ENCODE measurements at regions not wholly inside any gene's neighbourhood (a gene's known extent, or its start where the extent isn't known, plus 50 kb on each side); places are given as distances from the start of the nearest gene placed in this dataset.
"Not testable (repeated sequence)": the region's sequence is repeated elsewhere in the genome, so short reads cannot be mapped to it uniquely, and the experiment has no call there.

DNA sequence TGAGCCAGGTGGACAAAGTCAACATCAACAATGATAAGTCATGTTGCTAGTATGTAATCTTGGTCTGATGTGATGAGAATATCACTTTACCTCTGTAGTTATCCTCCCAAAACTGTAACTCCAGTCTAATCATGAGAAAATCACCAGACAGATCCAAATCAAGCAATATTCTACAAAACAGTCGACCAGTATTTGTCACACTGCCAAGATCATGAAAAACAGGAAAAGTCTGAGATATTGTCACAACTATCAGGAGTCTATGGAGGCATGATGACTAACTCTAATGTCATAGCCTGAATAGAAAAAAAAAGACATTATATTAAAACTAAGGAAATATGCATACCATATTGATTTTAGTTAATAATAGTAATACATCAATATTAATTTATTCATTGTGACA, 1883.3 kb upstream of the CELF4 start:
- WGBS (ENCODE audit: insufficient coverage, low coverage, low lambda C conversion rate, missing lambda C conversion rate) = 38% methylated on average over 1 of the region's 1 CpG
- ATAC-seq (peak in 1 of 4 donors; percentile 30), DNase-seq (no peak)
- H3K27me3 ChIP-seq = no peaks in the 10 kb centered on the region
- peaks cover 0 to 7% (median 3%) of the 10 kb centered on the region in 4 donors for H3K4me1 ChIP-seq
- H3K9me3 ChIP-seq = no peaks in the 10 kb centered on the region
- no peaks in the 10 kb centered on the region for H3K36me3 ChIP-seq
- TF ChIP-seq, protein P1, sequence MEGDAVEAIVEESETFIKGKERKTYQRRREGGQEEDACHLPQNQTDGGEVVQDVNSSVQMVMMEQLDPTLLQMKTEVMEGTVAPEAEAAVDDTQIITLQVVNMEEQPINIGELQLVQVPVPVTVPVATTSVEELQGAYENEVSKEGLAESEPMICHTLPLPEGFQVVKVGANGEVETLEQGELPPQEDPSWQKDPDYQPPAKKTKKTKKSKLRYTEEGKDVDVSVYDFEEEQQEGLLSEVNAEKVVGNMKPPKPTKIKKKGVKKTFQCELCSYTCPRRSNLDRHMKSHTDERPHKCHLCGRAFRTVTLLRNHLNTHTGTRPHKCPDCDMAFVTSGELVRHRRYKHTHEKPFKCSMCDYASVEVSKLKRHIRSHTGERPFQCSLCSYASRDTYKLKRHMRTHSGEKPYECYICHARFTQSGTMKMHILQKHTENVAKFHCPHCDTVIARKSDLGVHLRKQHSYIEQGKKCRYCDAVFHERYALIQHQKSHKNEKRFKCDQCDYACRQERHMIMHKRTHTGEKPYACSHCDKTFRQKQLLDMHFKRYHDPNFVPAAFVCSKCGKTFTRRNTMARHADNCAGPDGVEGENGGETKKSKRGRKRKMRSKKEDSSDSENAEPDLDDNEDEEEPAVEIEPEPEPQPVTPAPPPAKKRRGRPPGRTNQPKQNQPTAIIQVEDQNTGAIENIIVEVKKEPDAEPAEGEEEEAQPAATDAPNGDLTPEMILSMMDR (IDR thresholded peaks at IDR 0.05) = no peak
- no peak for TF ChIP-seq POLR2A (IDR thresholded peaks at IDR 0.05)
- no peak overlapping the region for H3K27ac ChIP-seq
- intact Hi-C loops (cut with DNase I) = no loop called here
- H3K4me3 ChIP-seq = no peak overlapping the region

DNA sequence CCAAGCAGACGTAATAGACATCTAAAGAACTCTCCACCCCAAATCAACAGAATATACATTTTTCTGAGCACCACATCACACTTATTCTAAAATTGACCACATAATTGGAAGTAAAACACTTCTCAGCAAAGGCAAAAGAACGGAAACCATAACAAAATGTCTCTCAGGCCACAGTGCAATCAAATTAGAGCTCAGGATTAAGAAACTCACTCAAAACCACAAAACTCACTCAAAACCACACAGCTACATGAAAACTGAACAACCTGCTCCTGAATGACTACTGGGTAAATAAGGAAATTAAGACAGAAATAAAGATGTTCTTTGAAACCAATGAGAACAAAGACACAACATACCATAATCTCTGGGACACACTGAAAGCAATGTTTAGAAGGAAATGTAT, 1879.4 kb upstream of the CELF4 start:
- H3K9me3 ChIP-seq; H3K36me3 ChIP-seq; intact Hi-C loops (cut with DNase I); H3K4me1 ChIP-seq; DNase-seq; H3K27me3 ChIP-seq; H3K27ac ChIP-seq; H3K4me3 ChIP-seq; ATAC-seq: not testable (repeated sequence)
- 49% methylated on average over 2 of the region's 2 CpGs for WGBS (ENCODE audit: insufficient coverage, low coverage, low lambda C conversion rate, missing lambda C conversion rate)

DNA sequence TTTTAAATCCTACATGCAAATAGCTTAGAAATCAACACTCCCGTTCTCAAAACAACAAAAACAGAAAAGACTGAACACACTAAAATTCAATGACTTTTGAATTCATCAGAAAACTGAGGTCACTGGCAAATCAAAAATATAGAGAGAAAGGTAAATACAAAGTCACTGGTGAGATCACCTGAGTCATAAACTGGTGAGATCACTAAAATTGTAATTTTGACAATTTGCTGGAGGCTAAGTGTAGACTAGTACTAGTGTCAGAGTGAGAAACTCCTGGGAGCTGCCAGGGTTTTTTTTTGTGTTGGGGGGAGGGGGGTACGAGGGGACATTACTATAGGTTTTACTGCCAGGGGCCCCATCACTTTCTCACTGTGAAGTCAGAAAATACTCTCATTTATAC, 1876.0 kb upstream of the CELF4 start:
- no peak for ATAC-seq
- Histone ChIP-seq H3K27ac (no peak overlapping the region), H3K27me3 (peaks cover 0 to 3% of the 10 kb centered on the region in 2 donors), H3K4me3 (no peak overlapping the region), H3K36me3 (no peaks in the 10 kb centered on the region), H3K9me3 (no peaks in the 10 kb centered on the region), H3K4me1 (no peaks in the 10 kb centered on the region)
- intact Hi-C loops (cut with DNase I) = no loop called here
- WGBS (ENCODE audit: insufficient coverage, low coverage, low lambda C conversion rate, missing lambda C conversion rate) = 65% methylated on average over 2 of the region's 2 CpGs
- TF ChIP-seq POLR2A (IDR thresholded peaks at IDR 0.05) = no peak
- DNase-seq = no peak

DNA sequence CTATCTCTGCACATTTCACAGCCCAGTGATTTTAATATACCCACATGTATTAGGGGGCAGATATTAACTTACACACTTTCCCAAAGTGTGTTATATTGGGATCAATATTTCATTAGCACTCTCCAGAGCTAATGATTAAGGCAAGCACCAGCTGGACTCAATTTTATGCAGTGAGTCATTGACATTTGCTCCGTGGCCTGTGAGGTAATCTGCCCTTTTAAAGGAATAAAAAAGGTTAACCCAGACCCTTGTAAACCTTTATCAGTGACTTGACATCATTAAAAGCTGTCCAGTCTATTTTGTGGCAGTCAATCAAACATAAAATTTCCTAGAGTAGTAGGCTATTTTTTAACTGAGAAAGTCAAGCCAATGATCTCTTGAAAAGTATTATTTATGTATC, 1870.4 kb upstream of the CELF4 start:
- Histone ChIP-seq H3K27me3 (peaks cover 0 to 3% of the 10 kb centered on the region in 2 donors), H3K4me3 (no peak overlapping the region), H3K4me1 (peaks cover 0 to 15% (median 6%) of the 10 kb centered on the region in 4 donors), H3K27ac (no peak overlapping the region), H3K9me3 (no peaks in the 10 kb centered on the region), H3K36me3 (no peaks in the 10 kb centered on the region)
- TF ChIP-seq POLR2A (IDR thresholded peaks at IDR 0.05) = no peak
- TF ChIP-seq, protein P1 (IDR thresholded peaks at IDR 0.05) = no peak
- no peak for DNase-seq
- WGBS (ENCODE audit: insufficient coverage, low coverage, low lambda C conversion rate, missing lambda C conversion rate) = 8% methylated on average over 1 of the region's 1 CpG
- intact Hi-C loops (cut with DNase I) = no loop called here
- peak in 1 of 4 donors; percentile 69 for ATAC-seq

DNA sequence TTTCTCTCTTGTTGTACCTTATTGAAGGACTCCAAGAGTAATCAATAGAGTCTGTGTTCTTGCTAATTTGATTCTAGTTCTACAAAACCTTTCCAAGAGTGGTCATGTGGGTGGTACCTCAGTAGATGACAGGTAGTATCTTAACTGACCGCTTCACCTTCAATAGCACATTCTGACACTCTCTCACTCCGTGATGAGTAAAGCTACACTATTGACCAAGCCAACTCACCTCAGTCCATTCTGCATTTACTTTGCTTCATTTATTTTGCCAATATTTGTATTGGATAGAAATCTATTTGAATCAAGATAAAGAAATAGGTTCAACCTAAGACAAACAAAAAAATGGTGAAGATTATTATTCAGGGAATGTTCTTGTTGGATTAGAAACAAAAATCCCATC, 1869.6 kb upstream of the CELF4 start:
- intact Hi-C loops (cut with DNase I) = no loop called here
- Histone ChIP-seq H3K27ac (no peak overlapping the region), H3K4me3 (no peak overlapping the region), H3K36me3 (no peaks in the 10 kb centered on the region), H3K27me3 (peaks cover 0 to 3% of the 10 kb centered on the region in 2 donors), H3K9me3 (no peaks in the 10 kb centered on the region), H3K4me1 (peaks cover 0 to 15% (median 6%) of the 10 kb centered on the region in 4 donors)
- DNase-seq (no peak), ATAC-seq (peak in 3 of 4 donors; percentile 66 to 96 (median 77))
- 12% methylated on average over 2 of the region's 2 CpGs for WGBS (ENCODE audit: insufficient coverage, low coverage, low lambda C conversion rate, missing lambda C conversion rate)
- TF ChIP-seq, protein P1 (IDR thresholded peaks at IDR 0.05) = no peak
- no peak for TF ChIP-seq POLR2A (IDR thresholded peaks at IDR 0.05)
